Fibroblast of lung (primary cell): ENCODE measurements at regions not wholly inside any gene's neighbourhood (a gene's known extent, or its start where the extent isn't known, plus 50 kb on each side); places are given as distances from the start of the nearest gene placed in this dataset.

Experiments used
- EZH2 ChIP-seq: IDR thresholded peaks from 2 replicates; pipeline ENCODE4 v1.5.1; 2012; ENCODE audit warnings: low read length, control low read depth, mild to moderate bottlenecking; ENCODE audit errors: missing control alignments
- TF ChIP-seq, protein P1 (sequence below), 2 donors: IDR thresholded peaks in 1 of 2; conservative IDR thresholded peaks in 1 of 2; 1 replicate in 1 of 2; 2 replicates in 1 of 2; pipeline ENCODE4 v1.5.1; 2011 to 2012; ENCODE audit warnings: low read length in 2 of 2, control low read depth in 1 of 2, inconsistent platforms in 1 of 2, low read depth in 1 of 2, mild to moderate bottlenecking in 1 of 2

GRCh38 chr7:113304104-113304503, 185.8 kb upstream of the SMIM30 start:
- TF ChIP-seq, protein P1, sequence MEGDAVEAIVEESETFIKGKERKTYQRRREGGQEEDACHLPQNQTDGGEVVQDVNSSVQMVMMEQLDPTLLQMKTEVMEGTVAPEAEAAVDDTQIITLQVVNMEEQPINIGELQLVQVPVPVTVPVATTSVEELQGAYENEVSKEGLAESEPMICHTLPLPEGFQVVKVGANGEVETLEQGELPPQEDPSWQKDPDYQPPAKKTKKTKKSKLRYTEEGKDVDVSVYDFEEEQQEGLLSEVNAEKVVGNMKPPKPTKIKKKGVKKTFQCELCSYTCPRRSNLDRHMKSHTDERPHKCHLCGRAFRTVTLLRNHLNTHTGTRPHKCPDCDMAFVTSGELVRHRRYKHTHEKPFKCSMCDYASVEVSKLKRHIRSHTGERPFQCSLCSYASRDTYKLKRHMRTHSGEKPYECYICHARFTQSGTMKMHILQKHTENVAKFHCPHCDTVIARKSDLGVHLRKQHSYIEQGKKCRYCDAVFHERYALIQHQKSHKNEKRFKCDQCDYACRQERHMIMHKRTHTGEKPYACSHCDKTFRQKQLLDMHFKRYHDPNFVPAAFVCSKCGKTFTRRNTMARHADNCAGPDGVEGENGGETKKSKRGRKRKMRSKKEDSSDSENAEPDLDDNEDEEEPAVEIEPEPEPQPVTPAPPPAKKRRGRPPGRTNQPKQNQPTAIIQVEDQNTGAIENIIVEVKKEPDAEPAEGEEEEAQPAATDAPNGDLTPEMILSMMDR (conservative IDR thresholded peaks at IDR 0.05 in 1 of 2, IDR thresholded peaks at IDR 0.05 in 1 of 2; ENCODE audit: low read depth in 1 of 2, low read length in 2 of 2), result no peak
- no peak for TF ChIP-seq EZH2
